ENCODE measurements at regions not wholly inside any gene's neighbourhood (a gene's known extent, or its start where the extent isn't known, plus 50 kb on each side); places are given as distances from the start of the nearest gene placed in this dataset.

DNA sequence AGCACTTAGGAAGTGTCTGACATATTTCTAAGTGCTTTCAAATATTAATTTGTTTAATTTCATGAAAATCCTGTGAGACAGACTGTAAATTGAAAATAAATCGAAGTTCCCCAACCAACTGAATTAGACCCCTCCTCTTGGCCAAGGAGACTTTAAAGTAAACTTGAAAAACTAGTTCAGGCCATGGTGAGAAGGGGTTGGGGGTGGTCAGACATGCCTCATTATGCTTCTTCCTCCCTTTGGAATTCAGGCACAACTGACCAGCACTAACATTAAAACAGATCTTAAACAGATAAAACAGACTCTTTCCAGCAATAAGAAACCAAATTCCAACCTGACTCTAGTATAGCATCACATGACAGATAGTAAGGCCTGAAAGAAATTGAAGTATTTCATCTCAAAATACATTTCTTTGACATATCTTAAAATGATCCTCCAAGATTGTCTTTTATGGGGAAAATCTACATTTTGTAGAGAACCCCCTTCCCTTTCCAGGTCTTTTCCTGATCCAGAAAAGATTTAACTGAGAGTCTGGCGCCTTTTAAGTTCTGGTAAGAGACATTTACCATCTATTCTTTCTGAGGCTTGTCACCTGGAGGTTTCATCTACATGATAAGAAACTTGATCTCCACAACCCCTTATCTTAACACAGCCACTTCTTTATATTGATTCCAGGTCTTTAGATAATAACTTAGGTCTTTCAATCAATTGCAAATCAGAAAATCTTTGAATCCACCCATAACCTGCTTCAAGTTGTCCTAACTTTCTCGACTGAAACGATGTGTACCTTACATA is 336.5 kb downstream of the PCDH20 start:
- H3K36me3 Mint-ChIP-seq = no peaks in the 10 kb centered on the region
- H3K4me1 Mint-ChIP-seq = no peaks in the 10 kb centered on the region
- peaks cover 21% of the 10 kb centered on the region for H3K9me3 Mint-ChIP-seq
- no peak for ATAC-seq
- H3K27ac Mint-ChIP-seq = no peak overlapping the region
- DNase-seq (ENCODE audit: low spot score in 2 of 2) = no peak
- H3K4me3 Mint-ChIP-seq = no peak overlapping the region

DNA sequence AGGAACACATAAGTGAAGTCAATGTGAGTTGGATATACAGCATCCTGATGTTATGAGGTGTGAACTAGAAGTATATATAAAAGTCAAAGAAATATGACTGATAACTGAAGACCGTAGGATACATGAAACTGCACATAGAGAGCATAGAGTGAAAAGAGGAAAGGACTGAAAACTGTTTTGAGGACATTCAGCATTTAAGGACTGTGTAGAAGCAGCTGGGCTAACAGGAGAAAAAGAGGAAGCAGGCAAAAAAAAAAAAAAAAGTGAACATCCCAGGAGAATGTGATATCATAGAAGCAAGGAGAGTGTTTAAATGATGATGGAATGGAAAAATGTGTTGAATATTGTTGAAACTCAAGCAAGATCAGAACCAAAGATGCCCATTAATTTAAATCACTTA is 363.5 kb downstream of the PCDH20 start:
- H3K27ac Mint-ChIP-seq = no peak overlapping the region
- no peak overlapping the region for H3K4me3 Mint-ChIP-seq
- ATAC-seq = no peak
- no peak for DNase-seq (ENCODE audit: low spot score in 2 of 2)
- H3K4me1 Mint-ChIP-seq = no peaks in the 10 kb centered on the region
- no peaks in the 10 kb centered on the region for H3K36me3 Mint-ChIP-seq
- H3K9me3 Mint-ChIP-seq = peaks cover 11% of the 10 kb centered on the region

DNA sequence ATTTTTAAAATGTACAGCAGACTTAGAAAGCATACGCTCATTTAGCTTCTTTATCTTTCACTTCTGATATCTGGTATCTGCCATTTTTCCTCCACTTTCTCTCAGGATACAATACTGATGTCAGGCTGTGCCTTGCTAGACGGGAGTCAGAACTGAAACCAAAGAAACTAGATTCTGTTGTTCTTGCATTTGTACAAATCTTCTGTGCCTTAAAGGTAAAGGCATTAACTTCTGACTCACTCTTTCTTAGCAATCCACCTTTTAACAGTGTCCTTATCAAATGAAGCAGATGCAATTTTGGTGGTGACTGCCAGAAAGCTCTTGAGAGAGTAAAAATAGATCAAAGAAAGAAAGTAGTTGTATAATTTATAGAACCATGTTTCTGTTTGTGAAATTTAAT is 370.4 kb downstream of the PCDH20 start:
- H3K9me3 Mint-ChIP-seq = peaks cover 3% of the 10 kb centered on the region
- no peaks in the 10 kb centered on the region for H3K4me1 Mint-ChIP-seq
- no peak overlapping the region for H3K27ac Mint-ChIP-seq
- DNase-seq (ENCODE audit: low spot score in 2 of 2) (no peak), ATAC-seq (no peak)
- no peaks in the 10 kb centered on the region for H3K36me3 Mint-ChIP-seq
- no peak overlapping the region for H3K4me3 Mint-ChIP-seq

DNA sequence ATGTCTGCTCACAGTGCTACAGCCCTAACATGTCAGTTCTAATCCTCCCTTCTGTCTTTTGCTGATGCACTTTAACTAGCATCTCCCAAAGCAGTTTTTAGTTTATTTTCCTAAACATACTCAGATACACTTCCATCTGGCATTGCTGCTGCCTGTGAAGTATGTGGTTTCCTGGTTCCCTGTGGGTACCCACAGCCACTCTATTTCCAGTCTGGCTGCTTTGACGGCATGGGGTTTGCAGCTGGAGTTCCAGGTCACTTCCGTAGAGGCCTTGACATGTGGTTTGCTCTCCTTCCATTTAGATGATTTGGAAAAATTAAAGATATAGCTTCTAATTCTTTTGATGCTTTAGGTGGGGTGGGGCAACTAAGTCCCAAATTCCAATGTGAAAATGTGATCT is 375.5 kb downstream of the PCDH20 start:
- no peak for ATAC-seq
- peaks cover 15% of the 10 kb centered on the region for H3K9me3 Mint-ChIP-seq
- no peak overlapping the region for H3K4me3 Mint-ChIP-seq
- no peaks in the 10 kb centered on the region for H3K36me3 Mint-ChIP-seq
- H3K27ac Mint-ChIP-seq = no peak overlapping the region
- DNase-seq (ENCODE audit: low spot score in 2 of 2) = no peak
- H3K4me1 Mint-ChIP-seq = no peaks in the 10 kb centered on the region

DNA sequence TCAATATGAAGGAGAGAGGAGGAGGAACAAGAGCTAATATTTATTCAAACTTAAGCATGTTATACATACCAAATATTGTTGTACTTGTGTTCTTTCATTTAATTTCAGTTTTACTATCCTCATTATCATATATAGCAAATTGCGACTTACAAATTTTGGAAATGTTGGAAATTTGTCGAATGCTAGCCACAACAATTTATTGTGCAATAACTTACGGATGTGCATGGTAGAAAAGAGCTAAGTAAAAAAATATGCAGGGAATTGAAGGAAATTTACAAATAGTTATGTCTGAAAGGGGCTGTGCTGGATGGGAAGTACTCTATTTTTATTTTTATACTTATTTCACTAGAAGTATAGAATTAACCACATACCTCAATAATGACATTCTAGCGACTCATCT is 376.3 kb downstream of the PCDH20 start:
- Mint-ChIP-seq H3K4me3 (no peak overlapping the region), H3K36me3 (no peaks in the 10 kb centered on the region), H3K4me1 (no peaks in the 10 kb centered on the region), H3K27ac (no peak overlapping the region), H3K9me3 (peaks cover 15% of the 10 kb centered on the region)
- DNase-seq (ENCODE audit: low spot score in 2 of 2) = no peak
- no peak for ATAC-seq

DNA sequence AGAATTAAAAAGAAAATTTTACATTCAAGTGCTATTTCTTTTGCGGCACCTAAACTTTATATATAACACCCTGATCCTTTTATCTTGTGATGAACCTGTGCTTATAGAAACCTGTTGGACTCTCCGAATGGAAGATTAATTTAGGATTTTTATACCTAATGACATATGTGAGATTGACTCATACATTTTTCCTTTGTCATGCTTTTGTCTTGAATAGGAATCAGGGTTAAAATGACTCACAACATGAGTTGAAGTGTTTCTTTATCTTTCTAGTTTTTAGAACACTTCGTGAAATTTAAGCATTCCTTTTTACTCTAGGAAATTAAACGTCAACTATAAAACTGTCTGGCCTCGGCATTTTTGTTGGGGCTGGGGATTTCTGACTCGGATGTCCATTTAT is 378.9 kb downstream of the PCDH20 start:
- H3K9me3 Mint-ChIP-seq = peaks cover 12% of the 10 kb centered on the region
- DNase-seq (ENCODE audit: low spot score in 2 of 2) (no peak), ATAC-seq (no peak)
- H3K27ac Mint-ChIP-seq = no peak overlapping the region
- no peak overlapping the region for H3K4me3 Mint-ChIP-seq
- H3K4me1 Mint-ChIP-seq = no peaks in the 10 kb centered on the region
- no peaks in the 10 kb centered on the region for H3K36me3 Mint-ChIP-seq

DNA sequence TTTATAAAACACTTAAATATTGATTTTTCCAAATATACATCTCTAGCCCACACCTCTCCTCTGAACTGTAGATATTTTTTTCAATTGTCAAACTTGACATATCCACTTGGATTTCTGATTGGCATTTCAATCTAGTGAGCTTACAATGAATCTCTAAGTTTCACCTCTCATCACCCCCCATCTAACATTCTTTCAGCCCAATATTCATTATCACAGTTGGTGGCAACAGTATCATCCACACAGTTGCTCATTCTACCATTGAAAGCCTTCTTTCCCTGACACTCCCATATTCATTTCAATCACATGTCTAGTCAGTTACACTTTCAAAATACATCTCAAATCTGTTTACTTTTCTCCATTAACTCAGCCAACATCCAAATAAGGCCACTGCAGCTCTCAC is 385.2 kb downstream of the PCDH20 start:
- DNase-seq (ENCODE audit: low spot score in 2 of 2) = no peak
- Mint-ChIP-seq H3K4me1 (no peaks in the 10 kb centered on the region), H3K9me3 (peaks cover 13% of the 10 kb centered on the region), H3K27ac (no peak overlapping the region), H3K4me3 (no peak overlapping the region), H3K36me3 (no peaks in the 10 kb centered on the region)
- ATAC-seq = no peak

DNA sequence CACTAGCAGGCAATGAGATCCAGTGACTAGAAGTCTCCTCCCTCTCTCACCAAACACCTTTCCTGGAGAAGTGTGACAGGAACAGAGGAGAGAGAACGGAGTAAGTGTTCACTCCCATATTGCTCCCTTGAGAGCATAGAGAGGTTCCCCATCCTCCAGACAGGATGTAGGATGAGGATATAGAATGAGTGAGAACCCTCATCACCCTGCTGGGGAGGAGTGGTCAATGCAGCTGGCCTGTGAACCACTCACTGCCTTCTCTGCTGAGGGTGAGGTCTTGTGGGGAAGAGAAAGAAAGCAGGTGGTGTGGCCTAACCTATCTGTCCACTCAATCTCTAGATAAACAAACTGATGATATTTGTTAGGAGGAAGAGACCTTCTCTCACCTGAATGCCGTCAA is 386.6 kb downstream of the PCDH20 start:
- Mint-ChIP-seq H3K36me3 (no peaks in the 10 kb centered on the region), H3K4me1 (no peaks in the 10 kb centered on the region), H3K9me3 (peaks cover 13% of the 10 kb centered on the region), H3K4me3 (no peak overlapping the region), H3K27ac (no peak overlapping the region)
- no peak for DNase-seq (ENCODE audit: low spot score in 2 of 2)
- no peak for ATAC-seq

DNA sequence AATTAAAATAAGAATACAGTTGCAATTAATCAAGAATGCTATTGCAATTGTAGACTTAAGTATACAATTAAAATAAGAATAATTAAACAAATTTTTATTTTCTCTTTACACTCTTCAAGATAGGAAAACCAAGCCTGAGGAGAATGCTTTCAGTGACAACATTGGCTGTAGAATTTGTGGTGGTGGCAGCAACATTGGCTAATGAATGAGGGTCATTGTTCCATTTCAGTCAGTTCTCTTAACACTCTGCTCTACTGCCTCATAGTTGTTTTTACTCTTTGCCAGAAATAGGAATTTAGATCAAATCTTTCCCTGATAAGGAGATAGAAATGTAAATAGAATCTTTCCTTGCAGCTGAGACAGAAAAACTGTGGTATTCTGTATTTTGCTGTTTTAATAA is 391.6 kb downstream of the PCDH20 start:
- peaks cover 15% of the 10 kb centered on the region for H3K9me3 Mint-ChIP-seq
- no peak overlapping the region for H3K27ac Mint-ChIP-seq
- no peak overlapping the region for H3K4me3 Mint-ChIP-seq
- H3K36me3 Mint-ChIP-seq = no peaks in the 10 kb centered on the region
- ATAC-seq = no peak
- DNase-seq (ENCODE audit: low spot score in 2 of 2) = no peak
- H3K4me1 Mint-ChIP-seq = no peaks in the 10 kb centered on the region

DNA sequence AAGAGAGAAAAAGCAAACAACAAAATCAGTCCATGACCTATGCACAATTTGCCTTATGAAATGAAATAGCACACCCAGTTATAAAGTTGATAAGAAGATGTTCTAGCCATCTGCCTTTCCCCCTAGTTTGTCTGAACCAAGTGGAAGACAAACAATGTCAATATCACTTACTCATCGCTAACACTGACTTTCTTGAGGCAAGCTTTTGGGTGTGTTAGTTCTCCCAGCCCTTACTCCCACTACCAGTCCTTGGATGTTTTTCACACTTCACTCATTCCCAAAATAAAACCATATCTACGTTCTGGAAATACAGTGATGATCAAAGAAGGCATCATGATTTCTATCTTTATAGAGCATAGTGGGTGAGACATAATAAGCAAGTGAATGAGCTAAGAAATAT is 393.8 kb downstream of the PCDH20 start:
- H3K9me3 Mint-ChIP-seq = peaks cover 15% of the 10 kb centered on the region
- no peak overlapping the region for H3K4me3 Mint-ChIP-seq
- H3K27ac Mint-ChIP-seq = no peak overlapping the region
- no peaks in the 10 kb centered on the region for H3K4me1 Mint-ChIP-seq
- ATAC-seq = no peak
- no peak for DNase-seq (ENCODE audit: low spot score in 2 of 2)
- no peaks in the 10 kb centered on the region for H3K36me3 Mint-ChIP-seq

DNA sequence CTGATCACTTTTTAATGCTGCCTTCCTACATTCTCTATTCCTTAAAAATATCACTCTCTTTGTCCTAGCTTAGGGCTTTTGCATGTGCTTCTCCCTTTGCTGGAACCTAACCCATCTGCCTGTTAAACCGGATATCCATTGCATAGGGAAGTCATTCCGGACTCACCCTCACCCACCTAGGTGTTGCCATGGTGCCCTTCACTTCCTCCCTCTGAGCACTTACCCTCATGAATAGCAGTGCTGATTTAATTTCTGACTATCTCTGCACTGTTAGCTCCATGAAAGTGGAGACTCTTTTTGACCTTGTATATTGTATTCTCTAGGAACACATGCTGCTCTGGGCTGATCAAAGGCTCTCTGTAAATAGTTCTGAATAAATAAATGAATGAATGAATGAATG is 401.9 kb downstream of the PCDH20 start:
- Mint-ChIP-seq H3K36me3 (no peaks in the 10 kb centered on the region), H3K4me3 (no peak overlapping the region), H3K9me3 (peaks cover 17% of the 10 kb centered on the region), H3K4me1 (no peaks in the 10 kb centered on the region), H3K27ac (no peak overlapping the region)
- ATAC-seq (no peak), DNase-seq (ENCODE audit: low spot score in 2 of 2) (no peak)

DNA sequence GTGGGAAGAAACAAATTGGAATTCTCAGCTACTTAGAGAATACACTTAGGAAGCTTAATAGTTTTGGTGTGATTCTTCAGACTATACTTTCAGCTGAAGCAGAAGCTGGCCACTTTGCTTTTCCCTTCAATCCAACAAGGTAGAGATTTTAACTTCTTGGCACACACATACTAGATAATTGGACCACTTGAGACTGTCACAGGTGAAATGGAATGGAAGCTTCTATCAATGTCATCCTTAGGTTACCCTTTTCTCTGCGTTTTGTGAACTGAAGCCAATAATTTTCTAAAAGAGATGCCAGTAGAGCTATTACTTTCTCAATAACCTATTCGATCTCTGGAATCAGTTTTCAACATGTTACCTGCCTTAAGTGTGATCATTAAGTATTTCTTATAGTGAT is 405.3 kb downstream of the PCDH20 start:
- Mint-ChIP-seq H3K36me3 (no peaks in the 10 kb centered on the region), H3K4me3 (no peak overlapping the region), H3K4me1 (no peaks in the 10 kb centered on the region), H3K27ac (no peak overlapping the region), H3K9me3 (peaks cover 22% of the 10 kb centered on the region)
- ATAC-seq = no peak
- DNase-seq (ENCODE audit: low spot score in 2 of 2) = no peak

DNA sequence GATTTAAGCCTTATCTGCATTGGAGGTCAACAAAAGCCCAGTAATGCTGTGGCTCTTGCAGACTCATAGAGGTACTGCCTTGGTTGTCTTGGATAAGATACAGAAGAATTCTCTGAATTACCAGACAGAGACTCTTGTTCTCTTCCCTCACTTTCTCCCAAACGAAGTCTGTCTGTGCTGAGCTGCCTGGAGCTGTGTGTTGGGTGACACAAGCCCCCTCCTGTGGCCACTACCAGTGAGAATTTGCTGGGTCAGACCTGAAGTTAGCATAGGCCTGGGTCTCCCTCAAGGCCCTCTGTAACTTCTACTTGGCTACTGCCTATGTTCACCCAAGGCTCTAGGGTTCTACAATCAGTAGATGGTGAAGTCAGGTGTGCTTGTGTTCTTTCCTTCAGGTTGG is 413.0 kb downstream of the PCDH20 start:
- Mint-ChIP-seq H3K4me3 (no peak overlapping the region), H3K36me3 (no peaks in the 10 kb centered on the region), H3K27ac (no peak overlapping the region), H3K9me3 (peaks cover 14% of the 10 kb centered on the region), H3K4me1 (no peaks in the 10 kb centered on the region)
- DNase-seq (ENCODE audit: low spot score in 2 of 2) = no peak
- no peak for ATAC-seq

DNA sequence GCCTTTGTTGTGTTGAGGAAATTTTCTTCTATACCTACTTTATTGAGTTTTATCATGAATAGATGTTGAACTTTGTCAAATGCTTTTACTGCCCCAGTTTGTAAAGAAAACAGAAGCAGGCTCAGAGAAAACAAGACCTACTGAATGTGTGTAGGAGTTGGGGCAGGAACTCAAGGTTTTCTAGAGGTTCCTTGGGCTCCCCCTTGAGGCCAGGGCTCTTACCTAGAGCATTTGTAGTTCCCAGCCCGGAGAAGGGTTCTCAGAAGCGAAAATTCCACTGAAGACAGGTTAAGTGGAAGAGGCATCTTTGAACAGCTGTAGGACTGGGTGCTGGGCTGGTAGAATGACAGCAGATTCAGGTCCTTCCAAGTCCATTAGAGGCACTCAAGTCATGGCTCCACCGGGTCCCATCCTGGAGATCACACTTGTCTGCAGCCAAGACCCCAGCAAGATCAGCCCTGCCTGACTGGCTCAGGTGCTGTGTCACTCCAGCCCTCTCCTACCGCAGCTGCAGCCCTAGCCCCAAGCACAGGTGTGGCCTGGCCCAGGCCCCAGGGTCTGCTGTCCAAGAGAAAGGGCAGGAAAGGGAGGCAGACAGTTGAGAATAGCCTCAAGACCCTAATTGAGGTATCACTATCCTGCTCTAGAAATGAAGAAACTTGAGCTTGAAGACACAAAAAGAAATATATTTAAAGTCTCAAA is 425.5 kb downstream of the PCDH20 start:
- H3K9me3 Mint-ChIP-seq = peaks cover 3% of the 10 kb centered on the region
- DNase-seq (ENCODE audit: low spot score in 2 of 2) = no peak
- no peaks in the 10 kb centered on the region for H3K36me3 Mint-ChIP-seq
- no peaks in the 10 kb centered on the region for H3K4me1 Mint-ChIP-seq
- no peak for ATAC-seq
- no peak overlapping the region for H3K27ac Mint-ChIP-seq
- H3K4me3 Mint-ChIP-seq = no peak overlapping the region

DNA sequence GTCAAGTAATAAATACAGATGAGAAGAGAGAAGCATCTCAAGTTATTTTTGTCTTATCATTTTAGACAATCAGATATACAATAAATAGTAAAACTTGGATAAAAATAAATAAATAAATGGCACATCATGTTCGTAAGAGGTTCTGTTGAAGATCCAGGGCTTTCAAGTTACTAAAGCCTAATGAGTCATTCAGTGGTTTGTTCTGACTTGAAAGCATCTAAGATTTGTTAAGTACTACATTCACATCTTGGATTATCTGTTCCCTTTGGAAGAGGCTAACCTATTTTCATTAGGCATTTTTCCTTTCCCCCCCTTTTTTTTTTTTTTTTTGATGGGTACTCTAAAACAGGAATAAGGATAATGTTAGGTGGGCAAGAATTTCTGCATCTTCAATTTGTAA is 429.3 kb downstream of the PCDH20 start:
- Mint-ChIP-seq H3K27ac (no peak overlapping the region), H3K36me3 (no peaks in the 10 kb centered on the region), H3K4me3 (no peak overlapping the region), H3K4me1 (no peaks in the 10 kb centered on the region), H3K9me3 (peaks cover 9% of the 10 kb centered on the region)
- no peak for DNase-seq (ENCODE audit: low spot score in 2 of 2)
- ATAC-seq = no peak

DNA sequence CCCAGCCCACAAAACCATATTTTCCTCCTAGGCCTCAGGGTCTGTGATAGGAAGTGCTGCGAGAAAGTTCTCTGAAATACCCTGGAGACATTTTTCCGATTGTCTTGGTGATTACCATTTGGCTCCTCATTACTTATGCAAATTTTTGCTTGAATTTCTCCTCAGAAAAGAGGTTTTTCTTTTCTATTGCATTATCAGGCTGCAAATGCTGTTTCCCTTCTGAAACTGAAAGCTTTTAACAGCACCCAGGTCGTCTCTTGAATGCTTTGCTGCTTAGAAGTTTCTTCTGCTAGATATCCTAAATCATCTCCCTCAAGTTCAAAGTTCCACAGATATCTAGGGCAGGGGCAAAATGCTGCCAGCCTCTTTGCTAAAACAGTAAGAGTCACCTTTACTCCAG is 434.2 kb downstream of the PCDH20 start:
- Mint-ChIP-seq H3K4me3 (no peak overlapping the region), H3K27ac (no peak overlapping the region), H3K4me1 (no peaks in the 10 kb centered on the region), H3K36me3 (no peaks in the 10 kb centered on the region), H3K9me3 (peaks cover 12% of the 10 kb centered on the region)
- no peak for ATAC-seq
- DNase-seq (ENCODE audit: low spot score in 2 of 2) = no peak

Data from stimulated activated effector memory CD8-positive, alpha-beta T cell treated with anti-CD3 and anti-CD28 coated beads, Interleukin-12 subunit alpha, Interleukin-12 subunit beta, amount 100 ng/mL, for 72 hours (primary cell).